K562 (cell line): ENCODE measurements at regions not wholly inside any gene's neighbourhood (a gene's known extent, or its start where the extent isn't known, plus 50 kb on each side); places are given as distances from the start of the nearest gene placed in this dataset.

Source experiments
- GATAD2A ChIP-seq: fragments of 450-650 bp; IDR thresholded peaks from 2 replicates; pipeline ENCODE4 v1.6.1; 2017
- XRCC3 ChIP-seq: fragments of 450-650 bp; IDR thresholded peaks from 2 replicates; pipeline ENCODE4 v1.6.1; 2017; ENCODE audit warnings: mild to moderate bottlenecking, moderate library complexity
- ZBTB34 ChIP-seq: fragments of 250-450 bp; sonication (Bioruptor Pico); IDR thresholded peaks from 2 replicates; pipeline ENCODE4 v1.8.0; 2021; ENCODE audit warnings: mild to moderate bottlenecking, moderate library complexity
- ZNF609 ChIP-seq: sonication (generic); formaldehyde crosslinking; IDR thresholded peaks from 2 replicates; pipeline ENCODE4 v1.8.1; 2023; ENCODE audit warnings: missing genetic modification reagents, mild to moderate bottlenecking, borderline replicate concordance

GRCh38 chr10:57015595-57016318 is 654.7 kb upstream of the ZWINT start (continued):
- TF ChIP-seq GATAD2A (no peak), ZNF609 (no peak), XRCC3 (no peak), ZBTB34 (CRISPR knock-in tag) (no peak)
